Nucleus accumbens (tissue), 56 donors: ENCODE measurements at regions not wholly inside any gene's neighbourhood (a gene's known extent, or its start where the extent isn't known, plus 50 kb on each side); places are given as distances from the start of the nearest gene placed in this dataset.
A peak's percentile ranks its signal among the peaks of the same experiment; 100 is the strongest.

ENCODE experiments used
- DNase-seq, 56 donors: peaks; one replicate each; lab custom pipeline; 2025; lab: John Stamatoyannopoulos, UW

DNA sequence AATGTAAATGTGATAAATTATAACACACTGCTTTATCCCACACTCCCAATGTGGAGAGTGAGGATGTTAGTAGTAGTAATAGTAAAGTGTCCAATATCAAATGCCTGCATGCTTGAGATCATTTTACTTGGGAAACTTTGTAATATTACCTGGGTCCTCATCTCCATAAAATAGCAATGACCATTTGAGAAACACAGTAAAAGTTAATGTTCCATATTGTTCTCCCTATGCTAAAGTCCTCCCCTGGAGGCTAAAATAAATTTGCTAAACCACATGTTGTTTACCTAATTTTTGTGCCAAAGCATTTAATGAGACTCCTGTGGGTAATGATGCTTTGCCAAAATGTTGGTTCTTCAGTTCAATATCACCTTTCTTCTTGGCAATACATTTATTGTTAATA is 291.2 kb downstream of the CDH10 start:
- DNase-seq: no peak

DNA sequence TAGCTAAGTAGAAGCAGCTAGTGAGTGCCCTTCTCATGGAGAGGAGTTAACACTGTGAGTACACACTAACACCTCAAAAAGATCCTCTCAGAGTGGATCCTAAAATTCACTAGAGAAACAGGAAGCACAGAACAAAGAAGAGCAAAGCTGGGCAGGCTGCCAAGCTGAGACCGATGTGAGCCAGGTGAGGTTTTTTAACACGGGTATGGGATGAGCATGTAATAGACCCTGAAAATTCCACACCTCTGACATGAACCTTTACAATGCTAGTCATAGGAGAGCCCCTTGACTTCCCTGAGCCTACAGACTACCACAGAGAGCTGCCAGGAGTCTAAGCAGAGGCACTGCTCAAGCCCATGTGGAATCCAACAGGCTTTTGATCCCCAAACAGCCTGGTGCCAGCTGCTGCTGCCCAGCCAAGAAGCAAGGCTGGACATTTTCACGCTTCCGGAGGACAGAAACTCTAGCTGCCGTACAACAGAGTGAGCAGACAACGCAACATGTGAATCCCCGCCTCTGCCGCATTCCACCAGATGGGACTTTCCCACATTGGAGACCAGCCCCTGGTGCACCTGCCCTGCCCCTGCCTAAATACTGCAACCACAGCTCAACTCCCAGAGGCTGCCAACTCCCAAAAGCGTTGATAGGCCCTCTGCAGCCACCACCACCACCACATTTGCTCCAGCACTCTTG is 280.8 kb downstream of the CDH10 start:
- no peak for DNase-seq

DNA sequence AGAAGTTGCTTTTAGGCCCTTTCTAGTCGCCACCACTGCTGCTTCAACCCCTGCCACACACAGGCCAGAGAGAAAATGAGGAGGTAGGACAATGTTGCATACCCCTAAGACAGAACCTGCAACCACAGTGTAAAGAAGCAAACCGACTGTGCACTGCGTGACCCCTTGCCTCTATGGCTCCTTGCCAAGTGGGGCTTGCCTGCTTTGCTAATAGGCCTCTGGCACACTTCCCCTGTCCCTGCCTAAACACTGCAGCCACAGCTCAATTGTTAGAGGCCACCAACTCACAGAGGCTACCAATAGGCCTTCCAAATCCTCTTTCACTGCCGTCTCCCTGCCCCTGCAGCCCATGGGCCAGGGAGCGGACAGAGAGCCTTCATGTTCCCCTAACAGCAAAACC is 280.1 kb downstream of the CDH10 start:
- peak in 10 of 56 donors; percentile 3 to 26 (median 10) for DNase-seq

DNA sequence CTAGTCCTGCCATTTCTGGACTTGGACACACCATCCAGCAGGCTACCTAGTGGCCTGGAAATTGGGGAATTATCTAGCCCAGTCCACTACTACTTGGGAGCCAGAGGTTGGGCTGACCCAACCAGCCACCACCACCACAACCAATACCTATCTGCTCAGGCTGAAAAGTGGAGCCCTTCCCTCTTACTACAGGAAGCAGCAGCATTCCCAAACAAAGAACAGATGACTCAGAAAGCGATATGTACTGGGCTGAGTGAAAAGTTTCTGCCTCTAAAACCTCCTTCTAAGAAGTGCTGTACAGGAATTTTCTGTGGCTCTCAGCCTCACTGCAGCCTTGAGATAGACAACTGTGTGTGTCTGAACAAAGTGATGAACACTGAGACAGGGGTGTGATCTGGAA is 279.4 kb downstream of the CDH10 start:
- no peak for DNase-seq

DNA sequence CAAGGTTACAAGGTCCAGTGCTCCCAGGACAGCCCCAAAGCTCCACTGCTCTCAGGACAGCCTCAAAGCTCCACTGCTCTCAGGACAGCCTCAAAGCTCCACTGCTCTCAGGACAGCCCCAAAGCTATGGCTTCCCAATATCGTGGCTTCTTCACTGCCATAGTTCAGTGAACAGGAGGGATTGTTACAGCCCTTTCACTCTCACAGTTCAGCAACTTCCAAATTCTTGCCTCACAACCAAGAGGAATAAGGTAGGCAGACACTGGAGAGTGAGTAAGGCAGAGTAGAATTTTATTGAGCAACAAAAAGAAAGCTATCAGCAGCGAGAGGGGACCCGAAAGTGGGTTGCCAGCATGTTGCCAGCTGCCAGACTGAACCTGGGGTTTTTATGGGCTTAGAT is 277.6 kb downstream of the CDH10 start:
- no peak for DNase-seq

DNA sequence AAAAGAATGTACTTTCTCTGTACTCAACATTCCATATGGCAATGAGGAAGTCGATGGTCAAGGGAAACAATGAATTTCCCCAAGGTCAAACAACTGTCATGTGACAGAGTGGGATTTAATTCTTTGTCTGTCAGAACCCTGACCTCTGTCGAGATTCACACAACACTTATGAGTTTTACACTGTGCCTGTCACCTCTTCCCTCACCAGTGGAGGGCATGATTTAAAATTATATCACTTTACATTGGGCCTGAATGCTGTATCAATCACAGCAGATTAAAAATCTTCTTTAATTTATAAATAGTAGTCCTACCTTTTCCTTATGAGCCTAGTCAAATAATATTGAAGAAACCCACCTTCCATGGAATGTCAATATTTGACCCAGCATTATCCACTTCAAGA is 276.7 kb downstream of the CDH10 start:
- DNase-seq: no peak

DNA sequence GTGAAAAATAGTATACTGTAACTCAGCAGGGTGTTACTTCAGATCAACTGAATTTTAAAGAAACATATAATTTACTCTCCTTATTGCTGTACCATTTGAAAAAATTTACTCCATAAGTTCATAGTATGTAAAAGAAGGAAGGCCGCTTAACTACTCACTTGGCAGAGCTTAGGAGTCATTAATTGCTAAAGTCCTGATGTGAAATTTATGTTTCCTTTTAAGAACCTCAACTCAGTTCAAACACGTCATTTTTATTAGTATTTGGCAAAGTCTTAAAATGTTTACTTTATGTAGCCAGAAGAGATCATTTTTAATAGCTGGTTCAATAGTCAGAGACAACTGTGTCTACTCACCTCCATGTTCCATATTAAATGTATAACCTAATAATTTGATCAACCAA is 268.6 kb downstream of the CDH10 start:
- no peak for DNase-seq

DNA sequence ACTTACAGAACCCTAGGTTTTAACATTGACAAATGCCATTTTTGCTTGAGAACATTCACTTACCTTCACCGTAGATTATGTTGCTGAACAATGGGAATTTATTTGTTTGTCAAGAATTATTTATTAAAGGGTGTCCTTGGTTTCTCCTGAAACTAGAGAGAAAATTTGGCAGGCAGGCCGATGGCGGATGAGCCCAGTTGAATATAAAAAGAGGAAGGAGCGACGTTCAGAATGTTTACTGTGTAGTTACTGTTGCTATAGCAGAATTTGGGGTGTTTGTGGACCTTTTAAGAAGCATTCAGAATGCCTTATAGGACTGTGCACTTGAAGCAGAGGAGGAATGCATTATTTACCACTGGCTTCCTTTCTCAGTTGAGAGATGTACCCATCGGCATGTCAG is 268.2 kb downstream of the CDH10 start:
- no peak for DNase-seq

DNA sequence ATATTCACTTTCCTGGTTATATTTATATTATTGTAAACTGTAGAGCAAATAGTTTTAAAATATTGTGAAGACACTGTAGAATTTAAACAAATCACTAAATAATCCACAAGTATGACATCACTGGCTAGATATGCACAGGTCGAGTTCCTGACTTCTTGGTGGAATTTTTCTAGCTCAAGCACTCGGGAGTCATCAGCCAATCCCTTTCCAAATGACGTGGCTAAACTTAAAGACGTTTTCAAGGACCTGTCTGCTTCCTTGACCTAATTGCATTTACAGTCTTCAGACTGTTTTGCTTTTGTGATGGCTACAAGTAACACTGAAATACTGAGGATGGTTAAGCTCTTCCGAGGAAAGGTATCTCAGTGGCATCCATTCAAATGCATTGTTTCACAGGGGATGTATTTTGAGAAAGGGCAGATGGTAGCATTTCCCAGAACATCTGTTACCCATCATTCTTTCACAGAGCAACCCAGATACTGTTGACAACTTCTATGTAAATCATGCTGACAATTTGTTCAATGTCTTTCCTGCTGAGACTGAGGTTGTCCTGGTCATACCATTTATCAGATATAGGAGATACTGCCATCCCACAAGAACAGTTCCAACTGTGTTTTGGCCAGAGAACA is 262.8 kb downstream of the CDH10 start:
- DNase-seq: no peak

DNA sequence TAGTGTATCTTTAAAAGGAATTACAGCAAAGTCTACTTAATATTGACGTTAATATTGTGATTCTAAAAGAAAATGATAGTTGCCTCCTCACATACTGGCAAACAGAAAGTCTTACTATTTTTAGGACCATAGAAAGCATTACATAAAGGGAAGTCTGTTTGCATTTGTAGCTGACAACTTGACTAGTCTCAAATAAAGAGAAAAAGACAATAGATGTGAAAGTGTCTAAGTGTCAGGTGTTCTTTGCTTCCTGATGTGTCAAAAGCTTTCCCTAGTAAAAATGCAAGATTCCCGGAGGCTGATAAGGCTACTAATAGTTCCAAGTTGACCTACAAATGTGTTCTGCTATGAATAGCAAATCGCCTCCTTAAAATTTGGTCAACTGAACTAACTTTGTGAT is 259.7 kb downstream of the CDH10 start:
- no peak for DNase-seq

DNA sequence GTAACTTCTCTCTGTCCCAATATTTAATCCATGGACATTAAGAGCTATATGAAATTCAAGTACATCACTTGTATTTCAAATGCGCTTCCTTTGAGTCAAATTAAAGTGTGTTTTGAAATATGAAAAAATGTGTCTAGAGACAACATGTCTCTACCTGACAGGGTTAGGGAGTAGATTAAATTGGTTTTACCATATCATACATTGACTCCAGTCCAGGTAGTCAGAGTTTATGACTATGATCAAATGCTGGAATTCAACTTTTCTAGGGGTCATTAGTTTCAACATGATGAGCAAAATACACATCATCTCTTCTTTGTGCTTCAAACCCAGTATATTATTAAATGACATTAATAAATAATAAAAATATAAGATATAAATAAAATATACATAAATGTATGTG is 259.2 kb downstream of the CDH10 start:
- no peak for DNase-seq

DNA sequence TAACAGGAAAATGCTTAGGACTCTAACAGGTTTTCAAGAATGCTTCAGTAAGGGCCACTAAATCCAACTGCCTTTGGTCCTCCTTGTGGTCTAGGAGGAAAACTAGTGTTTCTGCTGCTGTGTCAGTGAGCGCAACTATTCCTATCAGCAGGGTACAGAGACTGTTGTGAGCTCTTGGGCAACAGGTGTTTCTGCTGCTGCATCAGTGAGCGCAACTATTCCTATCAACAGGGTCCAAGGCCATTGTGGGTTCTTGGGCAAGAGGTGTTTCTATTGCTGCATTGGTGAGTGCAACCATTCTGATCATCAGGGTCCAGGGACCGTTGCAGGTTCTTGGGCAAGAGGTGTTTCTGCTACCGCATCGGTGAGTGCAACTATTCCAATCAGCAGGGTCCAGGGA is 256.3 kb downstream of the CDH10 start:
- no peak for DNase-seq

DNA sequence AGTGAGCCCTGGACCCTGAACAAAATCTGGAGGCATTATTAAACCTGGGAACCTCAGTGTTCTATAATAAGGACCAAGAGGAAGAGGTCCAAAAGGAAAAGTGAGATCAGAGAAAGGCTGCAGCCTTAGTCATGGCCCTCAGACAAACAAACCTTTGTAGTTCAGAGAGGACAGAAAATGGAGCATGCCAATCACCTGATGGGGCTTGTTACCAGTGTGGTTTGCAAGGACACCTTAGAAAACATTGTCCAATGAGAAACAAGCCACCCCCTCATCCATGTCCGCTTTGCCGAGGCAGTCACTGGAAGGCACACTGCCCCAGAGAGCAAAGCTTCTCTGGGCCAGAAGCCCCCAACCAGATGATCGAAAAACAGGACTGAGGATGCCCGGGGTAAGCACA is 254.8 kb downstream of the CDH10 start:
- DNase-seq: no peak

DNA sequence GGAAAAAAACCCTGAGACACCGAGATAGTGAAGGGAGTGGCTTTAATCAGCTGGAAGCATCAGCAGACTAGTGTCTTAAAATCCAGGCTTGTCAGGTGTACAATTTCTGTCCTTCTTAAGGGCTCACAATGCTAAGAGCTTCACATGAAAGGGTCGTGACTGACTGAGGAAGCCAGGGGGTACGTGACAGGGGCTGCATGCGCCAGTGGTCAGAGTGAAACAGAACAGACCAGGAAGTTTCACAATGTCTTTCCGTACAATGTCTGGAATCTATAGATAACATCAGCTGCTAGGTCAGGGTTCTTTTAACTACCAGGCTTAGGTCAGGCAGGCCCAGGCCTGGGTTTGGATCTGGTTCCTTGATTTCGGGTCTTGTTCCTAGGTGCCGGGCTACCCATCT is 253.0 kb downstream of the CDH10 start:
- no peak for DNase-seq

DNA sequence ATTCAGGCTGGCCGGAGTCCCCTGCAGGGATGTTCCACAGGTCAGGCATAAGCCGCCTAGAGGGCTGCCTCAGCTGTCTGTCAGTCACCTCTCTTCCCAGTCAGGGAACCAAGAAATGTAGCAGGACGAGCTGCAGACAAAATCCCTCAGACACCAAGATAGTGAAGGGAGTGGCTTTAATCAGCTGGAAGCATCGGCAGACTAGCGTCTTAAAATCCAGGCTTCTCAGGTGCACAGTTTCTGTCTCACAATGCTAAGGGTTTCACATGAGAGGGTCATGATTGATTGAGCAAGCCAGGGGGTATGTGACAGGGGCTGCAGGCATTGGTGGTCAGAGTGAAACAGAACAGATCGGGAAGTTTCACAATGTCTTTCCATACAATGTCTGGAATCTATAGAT is 247.2 kb downstream of the CDH10 start:
- no peak for DNase-seq

DNA sequence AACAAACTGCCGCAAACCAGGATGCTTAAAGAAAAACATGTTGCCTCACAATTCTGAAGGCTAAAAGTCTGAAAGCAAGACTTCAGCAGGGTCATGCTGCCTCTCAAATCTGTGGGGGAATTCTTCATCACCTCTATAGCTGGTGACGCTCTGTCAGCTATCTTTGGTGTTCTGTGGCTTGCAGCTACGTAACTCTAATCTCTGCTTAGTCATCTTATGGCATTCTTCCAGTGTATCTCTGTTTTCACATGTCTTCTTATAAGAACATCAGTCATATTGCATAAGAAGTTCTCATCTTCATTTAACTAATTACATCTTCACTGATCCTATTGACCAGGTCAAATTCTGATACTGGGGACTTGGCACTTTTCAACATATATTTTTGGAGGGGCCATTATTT is 243.0 kb downstream of the CDH10 start:
- no peak for DNase-seq

DNA sequence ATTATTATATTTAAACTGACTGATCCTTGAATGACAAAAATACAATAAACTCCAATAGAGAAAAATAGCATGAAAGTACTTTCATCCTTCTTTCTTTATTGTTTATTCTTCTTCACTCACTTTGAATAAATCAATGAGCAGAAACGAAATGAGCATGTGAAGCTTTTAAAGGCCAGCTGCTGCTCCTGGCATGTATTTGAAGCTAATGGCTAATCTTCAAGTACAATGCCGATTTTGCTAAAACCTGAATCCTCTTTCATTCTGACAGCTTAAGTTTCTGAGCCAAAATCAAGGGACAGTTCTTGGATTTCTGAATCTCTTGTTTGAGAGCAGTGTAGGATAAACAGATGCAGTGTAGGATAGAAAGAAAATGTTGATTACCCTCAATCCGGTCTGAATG is 237.3 kb downstream of the CDH10 start:
- no peak for DNase-seq

DNA sequence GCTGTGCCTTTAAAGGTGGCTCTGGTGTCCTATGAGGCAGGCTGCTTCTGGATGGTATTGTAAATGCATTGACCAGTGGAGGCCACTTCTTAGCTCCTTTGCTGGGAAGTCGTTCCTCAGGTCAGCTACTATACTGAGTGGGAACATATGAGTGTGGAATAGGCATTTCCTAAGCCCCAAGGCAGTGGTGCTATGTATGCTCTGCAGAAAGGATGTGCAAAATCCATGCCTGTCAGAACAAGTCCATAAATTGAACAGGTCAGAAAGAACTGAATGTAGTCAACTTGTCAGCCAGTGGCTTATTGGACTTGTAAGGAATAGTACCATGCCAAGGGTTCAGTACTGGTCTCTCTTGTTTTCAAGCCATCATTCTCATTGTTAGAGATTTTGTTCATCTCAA is 216.4 kb downstream of the CDH10 start:
- no peak for DNase-seq

DNA sequence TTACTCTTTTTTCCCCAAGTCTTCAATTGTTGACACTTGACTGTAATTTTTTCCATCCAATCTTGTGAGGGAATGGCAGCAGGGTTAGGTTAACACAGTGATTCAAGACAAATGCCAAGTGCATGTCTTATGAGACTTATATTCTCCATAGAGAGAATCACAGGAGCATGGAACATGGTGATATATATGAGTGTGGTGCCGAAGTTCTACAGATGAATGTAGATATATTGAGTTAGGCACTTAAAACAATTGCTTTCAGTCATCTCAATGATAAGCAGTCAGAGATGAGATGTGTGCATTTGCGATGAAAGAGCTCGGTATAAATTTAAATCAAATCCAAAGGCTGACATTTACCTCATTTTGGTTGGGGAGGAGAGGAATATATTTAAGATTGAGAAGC is 211.2 kb downstream of the CDH10 start:
- no peak for DNase-seq
